ENCODE measurements at regions not wholly inside any gene's neighbourhood (a gene's known extent, or its start where the extent isn't known, plus 50 kb on each side); places are given as distances from the start of the nearest gene placed in this dataset.

- in situ Hi-C loops (cut with MboI; ENCODE audit: low sequenced_read_pairs, unreplicated experiment) = no loop called here
- no peak for TF ChIP-seq CTCF (IDR thresholded peaks at IDR 0.05; ENCODE audit: borderline replicate concordance, control extremely low read depth, extremely low read depth, insufficient read depth, missing control alignments)
- DNase-seq (ENCODE audit: low spot score) = no peak
Measured at GRCh38 chr16:35908942-35909341, 2449.5 kb downstream of the TP53TG3F start.

- TF ChIP-seq CTCF (IDR thresholded peaks at IDR 0.05; ENCODE audit: borderline replicate concordance, control extremely low read depth, extremely low read depth, insufficient read depth, missing control alignments) = no peak
- in situ Hi-C loops (cut with MboI; ENCODE audit: low sequenced_read_pairs, unreplicated experiment) = no loop called here
- DNase-seq (ENCODE audit: low spot score) = no peak
Measured at GRCh38 chr16:35909351-35909954, 2450.0 kb downstream of the TP53TG3F start.

- in situ Hi-C loops (cut with MboI; ENCODE audit: low sequenced_read_pairs, unreplicated experiment) = no loop called here
- no peak for DNase-seq (ENCODE audit: low spot score)
- TF ChIP-seq CTCF (IDR thresholded peaks at IDR 0.05; ENCODE audit: borderline replicate concordance, control extremely low read depth, extremely low read depth, insufficient read depth, missing control alignments) = no peak
Measured at GRCh38 chr16:35910409-35910808, 2451.0 kb downstream of the TP53TG3F start.

GRCh38 chr16:35911899-35912298 is 2452.5 kb downstream of the TP53TG3F start:
- no peak for TF ChIP-seq CTCF (IDR thresholded peaks at IDR 0.05; ENCODE audit: borderline replicate concordance, control extremely low read depth, extremely low read depth, insufficient read depth, missing control alignments)
- DNase-seq (ENCODE audit: low spot score) = no peak
- in situ Hi-C loops (cut with MboI; ENCODE audit: low sequenced_read_pairs, unreplicated experiment) = no loop called here

GRCh38 chr16:35931722-35932121 is 2472.3 kb downstream of the TP53TG3F start:
- in situ Hi-C loops (cut with MboI; ENCODE audit: low sequenced_read_pairs, unreplicated experiment) = no loop called here
- TF ChIP-seq CTCF (IDR thresholded peaks at IDR 0.05; ENCODE audit: borderline replicate concordance, control extremely low read depth, extremely low read depth, insufficient read depth, missing control alignments) = no peak
- no peak for DNase-seq (ENCODE audit: low spot score)

All from GM13976 (cell line).